HCT116 (cell line): ENCODE measurements at regions not wholly inside any gene's neighbourhood (a gene's known extent, or its start where the extent isn't known, plus 50 kb on each side); places are given as distances from the start of the nearest gene placed in this dataset.
"Not testable (repeated sequence)": the region's sequence is repeated elsewhere in the genome, so short reads cannot be mapped to it uniquely, and the experiment has no call there.

ENCODE experiments used
- ATAC-seq: fragments of 200-7000 bp; cut with Tn5 transposase; 2 replicates; pipeline ENCODE4 v1.9.1; 2020; ENCODE audit warnings: mild to moderate bottlenecking, moderate library complexity
- BruUV-seq: library from RNA; stranded (reverse); fragments of 400-500 nt; replicated peaks from 2 replicates; lab custom pipeline; 2021; lab: Mats Ljungman, UMichigan
- CTCF ChIA-PET: fragments of 300-600 bp; sonication (Branson Sonifier 250); formaldehyde crosslinking; loops from one replicate; lab custom pipeline; 2021; ENCODE audit warnings: antibody characterized with exemption; lab: Charles Lee
- POLR2A ChIA-PET: fragments of 300-600, 350-600 bp; sonication (Branson Sonifier 250); formaldehyde crosslinking; loops from one replicate; lab custom pipeline; 2021; ENCODE audit warnings: antibody characterized with exemption; lab: Charles Lee
- RAD21 ChIA-PET, 2 experiments: fragments of 300-600 bp; sonication (Branson Sonifier 250); formaldehyde crosslinking; loops; one replicate each; lab custom pipeline; 2023; ENCODE audit warnings: low total read pairs in 2 of 2; ENCODE audit not compliant: uncharacterized antibody in 2 of 2, unreplicated experiment in 2 of 2, low non-redundant PET in 1 of 2; lab: Charles Lee
- DNase-seq: peaks from one replicate; pipeline ENCODE4 v3.0.0-alpha.2; 2010; ENCODE audit warnings: low read depth, low spot score
- H2AFZ ChIP-seq: fragments of 200-600 bp; shearing (Covaris generic), sonication (generic); 2 replicates; pipeline ENCODE4 v1.6.1; 2017; ENCODE audit warnings: low read depth, mixed run types, mixed read lengths, antibody characterized with exemption, low read length; ENCODE audit not compliant: poor library complexity, severe bottlenecking
- H3K27ac ChIP-seq: 2 replicates; pipeline ENCODE4 v1.5.1; 2012; ENCODE audit warnings: low read depth, low read length
- H3K27me3 ChIP-seq: fragments of 200-600 bp; sonication (generic); 2 replicates; pipeline ENCODE4 v1.6.1; 2016; ENCODE audit warnings: mixed run types, low read length, mixed read lengths; ENCODE audit not compliant: insufficient read depth
- H3K36me3 ChIP-seq, 2 experiments: fragments of 200-500 bp in 1 of 2; fragments of 200-600 bp in 1 of 2; sonication (Bioruptor generic) in 1 of 2; sonication (generic) in 1 of 2; 2 replicates each; pipeline versions ENCODE4 v1.5.1 to v1.6.1; 2014 to 2016; ENCODE audit warnings: low read length in 2 of 2, inconsistent platforms in 1 of 2, mixed read lengths in 1 of 2, mixed run types in 1 of 2; ENCODE audit not compliant: insufficient read depth in 2 of 2, control insufficient read depth in 1 of 2
- H3K4me1 ChIP-seq, 2 experiments: fragments of 200-600 bp in 1 of 2; sonication (generic) in 1 of 2; 2 replicates each; pipeline versions ENCODE4 v1.5.1 to v1.6.1; 2012 to 2017; ENCODE audit warnings: low read length in 2 of 2, inconsistent platforms in 1 of 2, mild to moderate bottlenecking in 1 of 2, mixed read lengths in 1 of 2, mixed run types in 1 of 2, moderate library complexity in 1 of 2; ENCODE audit not compliant: insufficient read depth in 2 of 2, control insufficient read depth in 1 of 2
- H3K4me2 ChIP-seq: fragments of 200-600 bp; sonication (generic); 2 replicates; pipeline ENCODE4 v1.6.1; 2017; ENCODE audit warnings: mixed run types, low read length, mixed read lengths
- H3K4me3 ChIP-seq, 2 experiments: fragments of 200-600 bp in 1 of 2; sonication (generic) in 1 of 2; replicated peaks in 1 of 2; 2 replicates each; pipeline ENCODE4 v1.5.1; 2011 to 2016; ENCODE audit warnings: low read length in 2 of 2, control low read depth in 1 of 2, low read depth in 1 of 2, mild to moderate bottlenecking in 1 of 2, mixed read lengths in 1 of 2, mixed run types in 1 of 2
- H3K79me2 ChIP-seq: fragments of 200-600 bp; sonication (generic); 2 replicates; pipeline ENCODE4 v1.6.1; 2017; ENCODE audit warnings: mild to moderate bottlenecking, mixed run types, low read length, moderate library complexity, mixed read lengths; ENCODE audit not compliant: insufficient read depth
- H3K9ac ChIP-seq: fragments of 200-600 bp; sonication (generic); 2 replicates; pipeline ENCODE4 v1.6.1; 2016; ENCODE audit warnings: low read length, mixed read lengths
- H3K9me2 ChIP-seq: fragments of 200-600 bp; sonication (generic), shearing (Covaris generic); 2 replicates; pipeline ENCODE4 v1.6.1; 2017; ENCODE audit warnings: mixed run types, mild to moderate bottlenecking, moderate library complexity; ENCODE audit not compliant: insufficient read depth
- H3K9me3 ChIP-seq, 2 experiments: fragments of 200-500 bp in 1 of 2; fragments of 200-600 bp in 1 of 2; sonication (Bioruptor generic) in 1 of 2; sonication (generic) in 1 of 2; 2 replicates each; pipeline ENCODE4 v1.6.1; 2014 to 2017; ENCODE audit warnings: low read length in 2 of 2, mixed read lengths in 2 of 2, inconsistent platforms in 1 of 2, low read depth in 1 of 2, mild to moderate bottlenecking in 1 of 2, mixed run types in 1 of 2, moderate library complexity in 1 of 2; ENCODE audit not compliant: control insufficient read depth in 1 of 2, insufficient read depth in 1 of 2
- H4K20me1 ChIP-seq: fragments of 200-600 bp; sonication (generic), shearing (Covaris generic); 2 replicates; pipeline ENCODE4 v1.6.1; 2017; ENCODE audit warnings: mixed run types, mild to moderate bottlenecking, moderate library complexity; ENCODE audit not compliant: insufficient read depth
- intact Hi-C: fragments of 100-400 bp; cut with micrococcal nuclease; formaldehyde crosslinking; loops from 2 replicates; pipeline ENCODE4 v1.10.0; 2022

GRCh38 chr21:5013455-5014304, 5507.7 kb upstream of the TPTE start:
- RAD21 ChIA-PET, CTCF ChIA-PET, H3K27me3 ChIP-seq, H2AFZ ChIP-seq, H3K9me3 ChIP-seq, POLR2A ChIA-PET, BruUV-seq, H3K4me1 ChIP-seq, H3K4me3 ChIP-seq, H4K20me1 ChIP-seq, H3K79me2 ChIP-seq, DNase-seq, ATAC-seq, intact Hi-C loops, H3K27ac ChIP-seq, H3K4me2 ChIP-seq, H3K9ac ChIP-seq, H3K9me2 ChIP-seq, H3K36me3 ChIP-seq: not testable (repeated sequence)

GRCh38 chr21:5015187-5015586, 5506.2 kb upstream of the TPTE start:
- H3K4me2 ChIP-seq, DNase-seq, POLR2A ChIA-PET, H3K27ac ChIP-seq, H3K9me2 ChIP-seq, H2AFZ ChIP-seq, RAD21 ChIA-PET, ATAC-seq, H3K9me3 ChIP-seq, H3K4me3 ChIP-seq, H3K36me3 ChIP-seq, H3K27me3 ChIP-seq, H3K9ac ChIP-seq, H4K20me1 ChIP-seq, intact Hi-C loops, BruUV-seq, CTCF ChIA-PET, H3K4me1 ChIP-seq, H3K79me2 ChIP-seq: not testable (repeated sequence)

GRCh38 chr21:5019120-5019519, 5502.3 kb upstream of the TPTE start:
- H3K9me2 ChIP-seq, intact Hi-C loops, H3K79me2 ChIP-seq, RAD21 ChIA-PET, DNase-seq, CTCF ChIA-PET, H3K27ac ChIP-seq, H2AFZ ChIP-seq, H3K4me1 ChIP-seq, H3K36me3 ChIP-seq, H4K20me1 ChIP-seq, H3K4me3 ChIP-seq, H3K9me3 ChIP-seq, H3K9ac ChIP-seq, BruUV-seq, H3K4me2 ChIP-seq, H3K27me3 ChIP-seq, POLR2A ChIA-PET: not testable (repeated sequence)
- ATAC-seq: peak; percentile 53

- peak; percentile 59 for ATAC-seq
- H3K9me3 ChIP-seq, DNase-seq, H3K9ac ChIP-seq, H3K27ac ChIP-seq, H3K4me2 ChIP-seq, H3K4me1 ChIP-seq, CTCF ChIA-PET, intact Hi-C loops, H4K20me1 ChIP-seq, H3K36me3 ChIP-seq, POLR2A ChIA-PET, H2AFZ ChIP-seq, RAD21 ChIA-PET, H3K79me2 ChIP-seq, BruUV-seq, H3K27me3 ChIP-seq, H3K9me2 ChIP-seq, H3K4me3 ChIP-seq: not testable (repeated sequence)
Measured at GRCh38 chr21:5021815-5022214, 5499.6 kb upstream of the TPTE start.
